Body of pancreas (tissue), 4 donors: ENCODE measurements at regions not wholly inside any gene's neighbourhood (a gene's known extent, or its start where the extent isn't known, plus 50 kb on each side); places are given as distances from the start of the nearest gene placed in this dataset.

Experiments
- POLR2A ChIP-seq, 3 donors: fragments of 450-650 bp; IDR thresholded peaks; one replicate each; pipeline ENCODE4 v1.6.1; 2016; ENCODE audit warnings: antibody characterized with exemption in 3 of 3, mild to moderate bottlenecking in 2 of 3
- TF ChIP-seq, protein P1 (sequence below), 7 experiments: fragments of 450-650 bp in 4 of 7; fragments of 200-600 bp in 3 of 7; sonication (generic) in 3 of 7; IDR thresholded peaks; one replicate each; pipeline ENCODE4 v1.5.1; 2016 to 2019; ENCODE audit warnings: antibody characterized with exemption in 7 of 7

GRCh38 chr1:83098791-83099190 lies 900.1 kb downstream of the TTLL7 start:
- TF ChIP-seq, protein P1, sequence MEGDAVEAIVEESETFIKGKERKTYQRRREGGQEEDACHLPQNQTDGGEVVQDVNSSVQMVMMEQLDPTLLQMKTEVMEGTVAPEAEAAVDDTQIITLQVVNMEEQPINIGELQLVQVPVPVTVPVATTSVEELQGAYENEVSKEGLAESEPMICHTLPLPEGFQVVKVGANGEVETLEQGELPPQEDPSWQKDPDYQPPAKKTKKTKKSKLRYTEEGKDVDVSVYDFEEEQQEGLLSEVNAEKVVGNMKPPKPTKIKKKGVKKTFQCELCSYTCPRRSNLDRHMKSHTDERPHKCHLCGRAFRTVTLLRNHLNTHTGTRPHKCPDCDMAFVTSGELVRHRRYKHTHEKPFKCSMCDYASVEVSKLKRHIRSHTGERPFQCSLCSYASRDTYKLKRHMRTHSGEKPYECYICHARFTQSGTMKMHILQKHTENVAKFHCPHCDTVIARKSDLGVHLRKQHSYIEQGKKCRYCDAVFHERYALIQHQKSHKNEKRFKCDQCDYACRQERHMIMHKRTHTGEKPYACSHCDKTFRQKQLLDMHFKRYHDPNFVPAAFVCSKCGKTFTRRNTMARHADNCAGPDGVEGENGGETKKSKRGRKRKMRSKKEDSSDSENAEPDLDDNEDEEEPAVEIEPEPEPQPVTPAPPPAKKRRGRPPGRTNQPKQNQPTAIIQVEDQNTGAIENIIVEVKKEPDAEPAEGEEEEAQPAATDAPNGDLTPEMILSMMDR (IDR thresholded peaks at IDR 0.05), result no peak
- no peak for TF ChIP-seq POLR2A (IDR thresholded peaks at IDR 0.05)
